HG03066 (cell line): ENCODE measurements at regions not wholly inside any gene's neighbourhood (a gene's known extent, or its start where the extent isn't known, plus 50 kb on each side); places are given as distances from the start of the nearest gene placed in this dataset.

Source experiments
- ATAC-seq: cut with Tn5 transposase; IDR thresholded peaks from one replicate; pipeline ENCODE4 v1.9.1; 2021; ENCODE audit warnings: low read depth; ENCODE audit not compliant: unreplicated experiment

DNA sequence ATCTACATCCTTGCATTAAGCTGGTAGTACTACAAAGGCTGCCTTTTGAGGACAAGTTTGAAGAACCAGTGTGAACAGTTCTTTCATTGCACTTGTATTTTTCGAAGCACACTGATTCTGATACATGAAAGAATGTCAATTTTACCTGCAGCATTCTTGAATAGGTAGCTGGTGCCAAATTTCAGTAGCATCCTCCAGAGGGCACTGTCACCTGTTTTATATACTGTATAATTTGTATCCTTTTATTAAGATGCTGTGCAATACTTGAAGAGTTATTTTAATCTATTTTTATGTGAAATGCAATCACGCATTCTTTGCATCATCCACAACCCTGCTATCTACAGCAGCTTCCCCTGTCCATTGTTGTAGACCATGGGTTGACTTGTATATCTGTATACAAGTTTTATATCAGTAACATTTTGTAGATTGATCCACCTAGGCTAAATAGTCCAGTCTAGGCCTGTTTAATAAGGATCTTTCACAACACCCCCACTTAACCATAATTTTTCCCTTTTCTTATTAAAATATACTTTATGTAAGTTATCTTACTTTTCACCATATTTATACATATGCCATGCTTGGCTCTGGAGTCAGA is 325.7 kb downstream of the PCDH7 start:
- ATAC-seq: no peak

DNA sequence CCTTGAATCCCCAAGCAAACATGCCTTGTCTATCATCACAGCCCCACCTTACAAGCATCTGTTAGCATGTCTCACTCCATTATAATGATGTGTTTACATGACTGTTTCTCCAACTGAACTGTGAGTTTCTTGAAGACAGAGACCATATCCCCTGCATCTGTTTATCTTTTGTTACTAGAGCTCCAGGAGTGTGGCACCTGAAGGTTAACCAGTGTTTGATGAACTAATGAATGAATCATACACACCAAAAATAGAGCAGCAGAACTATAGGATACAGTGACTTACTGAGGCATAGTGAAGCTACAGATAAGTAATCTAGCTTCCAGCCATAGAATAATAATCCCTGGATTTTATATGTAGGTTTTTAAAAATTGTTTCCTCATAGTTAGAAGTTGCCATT is 331.0 kb downstream of the PCDH7 start:
- no peak for ATAC-seq

DNA sequence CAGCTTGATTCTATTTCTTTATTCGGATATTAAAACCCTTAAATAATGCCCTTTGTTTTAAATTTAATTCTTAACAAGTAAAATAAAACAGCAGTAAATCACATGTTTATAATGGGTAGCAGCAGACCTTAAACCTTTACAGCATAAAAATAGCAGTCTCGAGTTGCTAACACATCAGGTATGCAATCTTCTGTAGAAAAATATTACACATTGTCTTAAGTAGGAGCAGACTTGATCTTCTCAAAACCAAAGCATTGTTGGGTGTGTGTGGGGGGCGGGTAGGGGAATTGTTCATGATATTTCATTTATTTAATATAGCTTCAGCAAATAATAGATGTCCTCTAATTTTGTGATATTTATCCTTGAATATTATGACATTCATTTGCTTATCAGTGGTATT is 331.4 kb downstream of the PCDH7 start:
- no peak for ATAC-seq

DNA sequence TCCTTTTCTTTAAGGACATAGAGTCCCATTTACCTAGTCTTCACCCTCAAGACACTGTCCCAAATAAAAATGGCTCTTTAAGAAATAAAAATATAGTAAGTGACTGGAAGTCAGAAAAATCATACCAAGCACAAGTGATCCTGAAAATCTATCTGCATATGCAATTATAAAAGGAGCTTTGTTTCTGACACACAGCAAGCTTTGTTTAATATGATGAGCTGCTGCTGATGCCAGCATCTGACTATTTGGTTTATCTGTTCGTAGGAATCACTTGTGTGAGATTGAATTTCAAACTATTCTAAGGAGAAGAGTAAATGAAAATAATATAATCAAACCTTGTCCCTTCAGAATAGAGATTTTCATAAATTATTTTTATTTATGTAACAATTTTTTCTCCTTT is 332.4 kb downstream of the PCDH7 start:
- ATAC-seq: no peak

- no peak for ATAC-seq
These were observed 333.3 kb downstream of the PCDH7 start for GRCh38 chr4:31053451-31053850.

DNA sequence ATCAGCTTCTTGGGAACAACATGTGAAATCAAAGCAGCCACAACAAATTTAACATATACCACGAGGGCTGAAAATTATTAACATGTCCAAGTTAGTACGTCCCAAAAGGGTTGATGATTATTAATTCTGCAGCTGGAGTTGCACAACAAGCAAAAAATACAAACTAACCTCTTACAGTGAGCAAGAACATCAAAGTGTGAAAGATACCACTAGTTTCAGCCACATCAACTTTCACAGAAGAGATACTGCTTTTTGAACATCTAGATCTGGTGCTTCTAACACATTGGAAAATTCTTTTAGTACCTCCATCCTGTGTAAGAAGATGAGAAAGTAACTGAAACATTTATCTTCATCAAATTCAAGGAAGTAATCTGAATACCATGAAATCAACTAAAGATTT is 334.1 kb downstream of the PCDH7 start:
- no peak for ATAC-seq

DNA sequence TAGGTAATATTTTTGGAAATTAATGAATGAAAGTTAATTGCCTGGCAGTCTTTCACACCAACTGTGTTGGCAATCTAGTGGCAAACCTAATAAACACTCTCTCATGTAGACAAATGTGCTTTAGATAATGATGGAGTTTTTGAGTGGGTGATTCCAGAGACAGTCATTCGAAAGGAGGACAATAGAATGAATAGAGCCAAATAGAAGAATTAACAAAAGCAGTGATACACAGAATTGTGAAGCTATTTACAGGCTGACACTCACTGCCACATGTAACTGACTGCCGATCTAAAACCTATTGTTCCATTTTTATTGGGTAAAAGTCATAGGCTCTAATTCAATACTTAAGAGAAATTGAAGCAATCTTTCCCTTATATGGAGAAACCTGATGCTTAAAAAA is 338.5 kb downstream of the PCDH7 start:
- no peak for ATAC-seq

DNA sequence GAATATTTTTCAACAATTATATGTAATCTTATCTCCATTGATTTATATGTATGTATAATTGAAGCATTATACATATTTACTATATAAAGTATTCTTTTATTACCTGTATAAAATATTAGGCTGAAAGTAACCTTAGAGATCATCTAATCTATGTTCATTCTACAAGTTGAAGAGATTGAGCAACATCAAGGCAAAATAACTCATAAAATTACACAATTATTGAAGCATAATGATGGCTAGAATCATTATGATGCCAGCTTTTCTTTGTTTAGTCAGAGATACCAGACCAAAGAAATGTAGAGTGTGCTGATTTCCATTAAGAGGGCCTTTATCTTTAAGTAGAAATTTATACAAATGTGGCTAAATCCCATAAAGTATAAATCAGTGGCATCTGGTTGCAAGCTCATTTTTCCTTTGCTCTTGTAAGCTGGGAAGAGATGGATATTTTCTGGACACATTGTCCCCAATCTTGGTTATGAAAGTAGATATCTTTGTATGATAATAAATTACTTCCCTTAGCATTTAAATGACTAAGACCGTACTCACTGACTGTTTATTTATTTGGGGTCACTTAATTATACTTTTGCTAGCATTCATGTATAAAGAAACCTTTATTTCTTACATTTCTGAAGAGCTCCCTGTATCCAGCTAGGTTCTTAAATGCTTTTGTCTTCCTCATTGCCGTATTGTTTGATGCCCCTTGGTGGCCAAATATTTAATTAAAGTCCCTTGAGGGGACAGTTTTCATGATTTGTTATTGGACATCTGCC is 339.8 kb downstream of the PCDH7 start:
- no peak for ATAC-seq

DNA sequence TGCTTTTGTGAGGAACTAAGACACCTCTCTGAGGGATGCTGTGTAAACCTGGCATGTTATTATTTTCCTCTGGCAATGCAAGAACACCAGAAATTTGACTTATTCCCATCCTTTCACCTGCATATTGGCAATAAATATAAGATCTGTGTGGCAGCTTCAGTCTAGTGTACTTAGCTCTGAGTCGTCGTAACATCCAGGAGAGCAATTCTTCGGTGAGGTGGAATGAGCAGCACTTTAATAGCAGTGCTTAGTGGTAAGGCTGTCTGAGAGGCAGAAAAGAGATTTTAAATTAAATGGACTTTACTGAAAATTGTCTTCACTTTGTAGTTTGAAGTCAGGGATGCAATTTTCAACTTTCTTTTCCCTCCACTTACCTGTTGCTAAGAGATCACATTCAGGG is 344.9 kb downstream of the PCDH7 start:
- ATAC-seq: no peak

DNA sequence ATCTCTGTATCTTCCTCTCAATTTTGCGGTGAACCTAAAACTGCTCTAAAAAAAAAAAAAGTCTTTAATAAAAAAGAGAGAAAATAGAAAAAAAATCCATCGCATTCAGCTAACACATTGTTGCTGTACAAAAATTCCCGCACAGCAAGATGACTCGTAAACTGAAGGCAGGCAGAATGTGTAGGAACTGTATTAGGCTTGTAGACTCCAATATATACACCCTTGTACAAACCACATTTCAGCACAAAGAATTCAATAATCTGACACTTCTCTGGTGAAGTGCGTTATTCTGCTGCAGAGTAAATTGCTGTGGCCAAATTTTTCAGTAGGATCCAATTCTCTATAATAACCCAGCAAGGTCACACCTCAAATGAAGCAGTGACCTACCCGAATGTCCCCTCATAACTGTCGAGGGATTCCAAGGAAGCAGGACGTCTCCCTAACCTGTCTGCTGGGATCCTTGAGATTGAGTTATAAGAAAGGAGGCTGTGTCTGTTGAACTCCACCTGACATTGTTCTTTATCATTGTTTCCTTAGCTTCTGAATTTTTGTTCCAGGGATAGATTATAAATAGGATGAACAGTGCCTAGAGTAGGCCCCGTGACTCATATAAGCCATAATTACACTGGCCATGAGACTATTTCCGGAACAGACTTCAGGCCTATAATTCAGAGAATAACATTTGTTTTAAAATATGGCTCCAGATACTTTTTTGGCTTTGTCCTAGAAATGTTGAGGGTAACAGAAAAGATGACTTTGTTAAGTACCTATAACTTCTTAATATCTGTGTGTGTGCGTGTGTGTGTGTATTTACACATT is 348.3 kb downstream of the PCDH7 start:
- ATAC-seq: no peak

DNA sequence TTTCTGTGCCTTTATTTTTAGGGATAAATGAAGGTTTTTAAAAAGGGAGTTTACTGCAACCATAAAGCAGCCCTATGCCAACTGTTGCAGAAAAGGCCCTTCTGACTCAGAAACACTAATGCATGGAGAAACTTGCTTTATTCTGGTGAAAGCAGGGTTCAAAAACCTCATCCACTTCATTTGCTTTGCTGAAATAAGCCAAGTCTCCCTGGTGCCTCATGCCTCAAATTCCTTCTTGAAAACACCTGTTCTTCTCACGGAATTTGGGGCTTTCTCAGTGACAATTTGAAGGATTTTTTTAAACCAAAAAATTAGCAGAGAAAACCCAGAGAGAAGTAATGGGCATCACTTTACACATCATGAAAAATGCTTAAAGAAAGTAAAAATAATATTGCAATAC is 349.0 kb downstream of the PCDH7 start:
- no peak for ATAC-seq

DNA sequence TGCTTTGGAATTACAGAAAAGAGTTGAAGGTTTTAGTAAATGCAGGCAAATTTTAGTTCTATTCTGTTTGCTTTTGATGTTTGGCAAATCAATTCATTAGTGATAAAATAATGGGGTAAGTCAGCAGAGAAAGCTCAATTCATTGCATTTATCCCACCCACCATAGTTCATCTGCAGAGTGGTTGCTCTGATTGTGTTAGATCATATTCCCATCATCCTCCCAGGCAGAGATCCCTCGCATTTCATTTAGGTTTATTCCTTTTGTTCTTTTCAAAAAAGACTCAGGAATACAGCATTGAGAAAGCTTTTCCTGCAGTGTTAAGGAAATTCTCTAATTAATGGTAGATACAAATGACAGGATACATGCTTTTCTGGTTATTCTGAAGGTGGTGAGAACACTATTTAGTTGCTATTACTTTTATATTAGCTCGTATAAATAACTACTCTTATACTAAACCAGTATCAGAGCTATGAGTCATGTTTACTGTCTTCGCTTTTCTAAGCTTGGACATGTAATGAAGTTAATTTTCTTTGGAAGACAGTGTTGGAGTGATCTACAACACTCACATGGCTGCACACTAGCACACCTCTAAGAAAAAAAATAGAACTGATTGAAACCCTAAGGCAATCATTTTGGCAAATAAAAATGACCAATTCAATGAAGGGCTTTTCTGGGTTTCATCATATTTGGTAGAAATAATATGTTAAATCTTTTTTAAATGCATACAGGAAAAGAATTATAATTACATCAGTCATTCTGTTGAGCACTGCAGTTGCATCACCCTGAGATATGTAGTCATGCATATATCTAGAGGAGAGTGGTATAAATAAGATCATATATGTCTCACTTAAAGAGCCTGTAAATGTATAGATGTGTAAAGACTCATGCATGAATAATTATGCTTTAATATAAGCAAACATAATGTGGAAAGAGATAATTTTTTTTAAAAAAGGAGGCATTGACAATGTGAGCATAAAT is 351.6 kb downstream of the PCDH7 start:
- ATAC-seq: no peak

DNA sequence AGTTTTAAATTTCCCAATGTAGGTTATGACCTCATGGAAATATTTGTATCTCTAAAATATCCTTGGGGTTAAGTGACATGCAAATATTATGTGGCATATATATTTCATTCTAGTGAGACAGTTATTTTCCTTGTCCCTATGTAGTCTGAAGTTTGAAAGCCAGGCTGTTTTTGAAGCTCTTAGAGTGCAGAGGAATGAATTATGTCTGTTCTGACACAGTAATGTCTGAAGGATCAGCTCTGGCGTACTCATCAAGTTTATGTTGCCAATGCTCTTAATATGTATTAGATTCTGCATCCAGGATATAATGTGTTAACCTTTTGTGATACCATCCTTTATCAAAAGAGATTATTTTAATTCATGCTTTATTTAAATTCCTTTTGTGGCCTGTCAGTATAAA is 355.8 kb downstream of the PCDH7 start:
- ATAC-seq: no peak

DNA sequence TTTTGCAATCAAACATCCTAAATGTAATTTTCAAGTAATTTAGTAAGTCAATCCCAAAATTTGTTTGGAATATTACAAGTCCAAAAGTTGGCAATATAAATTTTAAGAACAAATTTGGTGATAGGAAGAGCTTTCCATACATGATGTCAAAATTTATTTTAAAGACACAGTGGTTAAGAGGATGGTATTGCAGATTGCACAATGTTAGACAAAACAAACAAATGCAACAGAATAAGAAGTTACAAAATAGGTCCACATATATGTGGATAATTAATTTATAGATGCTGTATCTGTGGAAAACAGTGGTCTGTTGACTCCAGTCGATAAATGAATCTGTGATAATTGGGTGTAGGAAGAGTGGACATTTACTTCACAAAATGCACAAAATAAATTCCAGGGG is 358.5 kb downstream of the PCDH7 start:
- no peak for ATAC-seq

GRCh38 chr4:31080887-31081286 is 360.7 kb downstream of the PCDH7 start:
- ATAC-seq: no peak

DNA sequence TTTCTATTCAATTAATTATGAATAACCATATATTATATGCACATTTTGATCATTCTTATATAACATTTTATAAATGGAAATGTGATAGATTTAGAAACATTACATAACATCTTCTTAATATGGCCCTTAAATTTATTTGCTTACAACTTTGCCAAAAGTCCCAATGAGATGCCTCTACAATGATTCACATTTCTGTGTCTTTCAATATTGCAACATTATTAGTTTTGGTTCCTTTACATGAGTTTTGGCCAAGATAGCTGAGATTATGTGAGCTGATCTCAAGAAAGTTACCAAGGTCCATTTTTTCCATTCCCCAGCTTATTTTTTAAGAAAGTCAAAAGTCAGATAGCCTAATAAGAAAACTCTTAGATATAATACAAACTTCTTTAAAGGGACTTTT is 361.2 kb downstream of the PCDH7 start:
- ATAC-seq: no peak

GRCh38 chr4:31083456-31083855 is 363.3 kb downstream of the PCDH7 start:
- ATAC-seq: no peak

DNA sequence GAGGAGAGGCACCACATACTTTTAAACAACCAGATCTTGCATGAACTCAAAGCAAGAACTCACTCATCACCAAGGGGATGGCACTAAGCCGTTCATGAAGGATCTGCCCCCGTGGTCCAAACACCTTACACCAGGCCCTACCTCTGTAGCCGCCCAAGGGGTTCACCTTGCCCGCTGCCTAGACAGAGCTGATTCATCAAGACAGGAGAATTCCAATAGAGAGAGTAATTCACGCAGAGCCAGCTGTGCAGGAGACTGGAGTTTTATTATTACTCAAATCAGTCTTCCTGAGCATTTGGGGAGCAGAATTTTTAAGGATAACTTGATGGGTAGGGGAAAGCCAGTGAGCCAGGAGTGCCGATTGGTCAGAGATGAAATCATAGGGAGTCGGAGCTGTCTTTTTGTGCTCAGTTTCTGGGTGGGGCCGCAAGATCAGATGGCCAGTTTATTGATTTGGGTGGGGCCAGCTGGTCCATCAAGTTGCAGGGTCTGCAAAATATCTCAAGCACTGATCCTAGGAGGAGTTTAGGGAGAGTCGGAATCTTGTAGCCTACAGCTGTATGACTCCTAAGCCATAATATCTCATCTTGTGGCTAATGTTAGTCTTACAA is 364.7 kb downstream of the PCDH7 start:
- no peak for ATAC-seq

- no peak for ATAC-seq
These were observed 365.5 kb downstream of the PCDH7 start for GRCh38 chr4:31085689-31086088.

DNA sequence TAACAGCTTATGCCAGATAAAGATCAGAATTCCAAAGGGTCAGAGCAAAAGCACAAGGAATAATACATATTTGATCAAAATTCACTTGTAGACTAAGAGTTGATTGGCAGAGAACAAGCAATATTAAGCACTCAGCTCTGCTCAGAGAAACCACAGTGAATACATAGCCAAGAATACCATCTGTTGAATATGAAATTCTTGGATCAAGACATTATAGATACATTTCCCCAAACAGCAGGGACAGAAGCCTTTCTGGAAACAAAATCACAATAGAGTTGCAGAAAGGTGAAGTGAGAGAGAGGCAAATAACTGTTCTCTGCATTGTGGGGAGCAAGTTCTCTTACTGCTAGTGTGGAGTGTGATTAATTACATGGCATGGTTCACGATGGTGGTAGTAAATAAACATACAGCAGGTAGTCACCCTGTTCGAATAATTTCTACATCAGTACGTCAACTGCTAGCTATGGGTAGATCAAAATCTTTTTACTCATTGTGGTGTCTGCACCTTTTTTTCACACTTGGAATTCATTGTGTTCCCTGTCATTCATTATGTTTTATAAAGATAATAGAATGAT is 366.7 kb downstream of the PCDH7 start:
- ATAC-seq: no peak
